ENCODE measurements at regions not wholly inside any gene's neighbourhood (a gene's known extent, or its start where the extent isn't known, plus 50 kb on each side); places are given as distances from the start of the nearest gene placed in this dataset.
"Not testable (repeated sequence)": the region's sequence is repeated elsewhere in the genome, so short reads cannot be mapped to it uniquely, and the experiment has no call there.

DNA sequence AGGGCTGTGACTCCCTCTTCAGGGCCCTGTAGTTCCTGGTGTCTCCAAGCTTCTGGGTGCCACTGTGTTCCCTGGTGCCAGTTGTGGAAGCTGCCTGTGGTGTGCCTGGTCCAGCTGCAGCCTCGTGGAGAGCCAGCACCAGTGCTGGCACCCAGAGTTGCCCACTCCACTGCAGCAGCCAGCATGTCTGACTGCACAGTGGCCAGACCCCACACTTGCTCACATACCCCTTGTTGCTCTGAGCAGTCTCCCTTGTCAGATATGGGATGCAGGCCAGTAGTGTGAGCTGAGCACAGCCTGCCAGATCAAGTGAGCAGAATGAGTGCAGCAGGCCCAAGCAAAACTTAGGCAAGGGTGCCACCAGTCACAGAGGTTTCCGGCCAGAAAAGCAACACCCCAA is 108.6 kb downstream of the ZMAT1 start:
- no peak for DNase-seq (ENCODE audit: low spot score)

DNA sequence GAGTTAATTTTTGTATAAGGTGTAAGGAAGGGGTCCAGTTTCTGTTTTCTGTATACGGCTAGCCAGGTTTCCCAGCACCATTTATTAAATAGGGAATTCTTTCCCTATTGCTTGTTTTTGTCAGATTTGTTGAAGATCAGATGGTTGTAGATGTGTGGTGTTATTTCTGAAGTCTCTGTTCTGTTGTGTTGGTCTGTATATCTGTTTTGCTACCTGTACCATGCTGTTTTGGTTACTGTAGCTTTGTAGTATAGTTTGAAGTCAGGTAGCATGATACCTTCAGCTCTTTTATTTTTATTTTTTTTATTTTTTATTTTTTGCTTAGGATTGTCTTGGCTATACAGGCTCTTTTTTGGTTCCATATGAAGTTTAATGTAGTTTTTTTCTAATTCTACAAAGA is 114.1 kb downstream of the ZMAT1 start:
- not testable (repeated sequence) for DNase-seq (ENCODE audit: low spot score)

DNA sequence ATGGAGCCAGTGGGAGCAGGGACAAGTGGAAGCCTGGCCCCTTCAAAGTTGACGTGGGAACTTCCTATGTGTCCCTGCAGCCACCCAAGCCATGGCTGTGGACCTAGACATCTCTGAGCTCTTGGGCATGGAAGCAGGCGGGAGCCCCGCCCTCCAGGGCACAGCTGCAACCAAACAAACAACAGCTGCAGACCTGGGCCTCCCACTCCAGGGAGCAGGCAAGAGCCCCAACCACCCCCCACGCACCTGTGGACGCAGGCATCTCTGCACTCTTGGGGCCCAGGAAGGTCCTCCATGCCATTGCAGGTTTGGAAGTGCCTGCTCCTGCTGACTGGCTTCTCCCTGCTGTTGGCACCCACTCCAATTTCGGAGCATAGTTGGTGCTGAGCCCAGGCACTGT is 118.6 kb downstream of the ZMAT1 start:
- no peak for DNase-seq (ENCODE audit: low spot score)

DNA sequence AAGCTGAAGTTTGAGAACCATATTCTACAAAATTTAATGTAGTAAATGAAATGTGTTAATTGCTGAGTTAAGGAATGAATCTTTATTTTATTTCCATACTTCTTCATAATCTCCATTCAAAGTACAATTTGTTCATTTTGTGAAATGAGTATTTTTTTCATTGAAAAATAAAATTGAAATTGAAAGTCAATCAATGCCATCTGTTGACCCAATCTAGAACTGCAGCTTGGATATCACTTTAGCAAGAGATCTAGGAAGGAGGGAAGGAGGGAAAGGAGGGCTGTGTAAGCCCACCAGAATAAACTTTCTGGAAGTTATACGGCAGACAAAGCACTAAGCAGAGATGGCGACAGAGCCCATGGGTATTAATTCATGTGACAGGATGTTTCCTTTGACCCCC is 128.4 kb downstream of the ZMAT1 start:
- peak; percentile 8 for DNase-seq (ENCODE audit: low spot score)

DNA sequence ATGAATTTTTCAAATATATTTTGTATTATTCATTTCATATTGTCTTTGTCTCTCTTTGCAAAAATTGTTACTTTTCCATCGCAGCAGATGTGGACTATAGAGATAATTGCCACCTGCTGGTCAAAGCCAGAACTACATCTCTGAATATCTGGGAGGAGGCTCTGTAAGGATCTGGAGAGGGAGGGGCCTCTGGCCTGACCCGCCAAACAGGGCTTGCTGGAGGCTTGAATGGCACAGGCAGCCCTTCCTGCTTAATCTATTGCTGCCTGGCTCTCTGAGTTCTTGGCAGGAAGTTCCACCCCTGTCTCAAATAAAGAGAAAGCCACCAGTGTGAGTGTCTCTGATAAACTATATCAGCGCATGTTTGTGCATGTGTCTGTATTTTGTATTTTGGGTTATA is 132.4 kb downstream of the ZMAT1 start:
- peak; percentile 89 for DNase-seq (ENCODE audit: low spot score)

DNA sequence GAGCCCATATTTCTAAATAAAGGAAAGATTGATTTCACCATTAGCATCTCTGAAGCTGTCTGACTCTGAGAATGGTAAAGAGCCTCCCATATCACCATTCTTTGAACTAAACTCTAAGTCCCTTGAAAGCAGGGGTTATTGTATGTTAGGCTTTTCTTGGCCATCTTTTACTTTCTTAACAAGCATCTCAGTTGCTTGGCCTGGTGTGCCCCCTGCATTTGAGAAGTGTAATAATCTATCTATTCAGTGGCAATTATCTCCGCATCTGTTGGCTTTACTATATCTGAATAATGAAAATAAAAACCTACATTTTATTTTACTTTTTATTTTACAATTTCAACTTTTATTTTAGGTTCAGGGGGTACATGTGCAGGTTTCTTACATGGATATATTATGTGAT is 128.3 kb upstream of the ARMCX2 start:
- DNase-seq (ENCODE audit: low spot score) = no peak

DNA sequence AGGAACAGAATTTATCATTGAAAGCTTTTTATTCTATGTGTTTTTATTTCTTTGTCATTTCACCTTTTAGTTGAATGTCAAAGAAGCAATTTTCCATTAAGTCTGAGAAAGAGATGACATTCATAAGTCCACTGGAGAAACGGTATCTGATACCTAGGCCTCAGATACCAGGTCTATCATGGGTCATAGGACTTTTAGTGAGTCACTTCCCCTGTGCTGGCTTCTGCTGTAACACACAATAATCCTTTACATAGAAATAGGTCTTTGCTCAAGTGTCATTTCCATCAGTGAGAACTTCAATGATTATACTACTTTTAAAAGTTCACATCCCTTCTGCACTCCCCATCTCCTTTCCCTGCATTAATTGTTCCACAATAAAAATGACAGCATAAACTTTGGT is 125.5 kb upstream of the ARMCX2 start:
- DNase-seq (ENCODE audit: low spot score) = no peak

DNA sequence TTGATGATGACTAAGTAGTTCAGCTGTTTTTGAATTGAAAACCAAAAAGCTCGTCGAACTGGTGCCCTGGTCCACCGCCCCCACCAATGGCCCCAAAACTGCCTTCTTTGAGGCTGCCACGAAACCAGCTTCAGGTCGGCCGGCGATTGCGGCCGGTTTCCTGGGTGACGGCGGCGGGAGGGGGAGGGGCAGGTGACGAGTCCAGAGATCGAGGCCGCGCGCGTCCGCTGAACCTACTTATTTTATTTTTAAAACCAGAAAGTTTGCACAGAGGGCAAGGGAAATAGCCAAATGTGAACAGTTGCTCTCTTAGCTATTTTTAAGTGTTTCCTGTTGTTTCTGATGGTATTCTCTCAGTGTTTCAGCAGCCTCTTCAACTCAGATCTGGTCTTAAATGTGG is 120.8 kb upstream of the ARMCX2 start:
- not testable (repeated sequence) for DNase-seq (ENCODE audit: low spot score)

DNA sequence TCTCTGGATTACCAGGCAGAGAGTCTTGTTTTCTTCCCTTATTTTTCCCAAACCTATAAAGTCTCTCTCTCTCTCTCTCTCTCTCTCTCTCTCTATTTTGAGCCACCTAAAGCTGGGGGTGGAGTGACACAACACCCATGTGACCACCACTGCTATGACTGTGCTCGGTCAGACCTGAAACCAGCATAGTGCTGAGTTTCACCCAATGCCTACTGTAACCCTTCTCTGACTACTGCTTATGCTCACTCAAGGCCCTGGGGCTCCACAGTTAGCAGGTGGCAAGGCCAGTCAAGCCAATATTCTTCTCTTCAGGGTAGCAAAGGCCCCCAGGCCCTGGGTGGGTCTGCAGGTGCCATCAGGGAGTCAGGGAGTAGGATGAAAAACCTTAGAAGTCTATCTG is 114.7 kb upstream of the ARMCX2 start:
- peak; percentile 18 for DNase-seq (ENCODE audit: low spot score)

DNA sequence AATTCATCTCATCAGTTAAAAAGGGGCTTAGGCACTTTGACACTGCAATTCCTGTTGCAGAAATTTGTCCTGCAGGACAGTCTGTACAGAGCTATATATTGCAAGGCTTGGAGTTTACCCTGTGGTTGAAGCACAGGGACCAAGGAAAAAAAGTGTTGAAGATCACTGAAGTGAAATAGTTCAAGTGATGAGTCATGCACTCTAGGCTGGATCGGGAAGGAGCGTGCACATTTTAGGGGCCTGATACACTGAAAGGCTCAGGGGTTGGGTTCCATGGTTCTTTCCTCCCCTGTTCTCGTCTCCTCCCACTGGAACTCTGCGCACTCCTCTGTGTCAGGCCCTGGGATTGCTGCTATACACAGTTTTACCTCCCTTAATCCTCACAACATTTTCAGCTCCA is 104.9 kb upstream of the ARMCX2 start:
- DNase-seq (ENCODE audit: low spot score) = no peak

DNA sequence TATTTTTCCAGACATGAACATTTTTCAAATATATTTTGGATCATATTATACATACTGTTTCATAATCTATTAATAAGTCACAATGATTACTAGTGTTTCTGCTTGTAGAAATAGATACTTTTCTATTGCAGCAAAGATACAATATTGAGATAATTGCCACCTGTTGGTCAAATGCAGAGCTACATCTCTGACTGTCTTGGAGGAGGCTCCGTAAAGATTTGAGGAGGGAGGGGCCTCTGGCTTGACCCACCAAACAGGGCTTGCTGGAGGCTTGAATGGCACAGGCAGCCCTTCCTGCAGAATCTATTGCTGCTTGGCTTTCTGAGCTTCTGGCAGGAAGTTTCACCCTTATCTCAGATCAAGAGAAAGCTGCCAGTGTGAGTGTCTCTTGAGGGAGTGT is 99.3 kb upstream of the ARMCX2 start:
- peak; percentile 33 for DNase-seq (ENCODE audit: low spot score)

DNA sequence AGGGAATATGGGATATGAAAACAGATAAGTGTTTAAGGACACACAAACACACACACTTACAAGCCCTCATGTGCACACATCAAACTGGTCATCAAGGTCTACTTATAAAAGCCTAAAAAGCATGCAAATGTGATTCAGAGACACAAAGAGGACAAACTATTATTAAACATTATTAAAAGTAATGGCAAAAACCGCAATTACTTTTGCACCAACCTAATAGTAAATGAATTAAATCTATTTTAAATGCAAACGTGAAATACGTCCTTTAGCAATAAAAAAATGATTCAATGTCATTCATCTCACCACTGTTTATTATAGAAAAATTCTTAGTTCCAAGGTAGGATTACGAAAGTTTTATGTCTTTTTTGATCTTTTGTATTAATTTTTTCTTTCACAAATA is 91.1 kb upstream of the ARMCX2 start:
- DNase-seq (ENCODE audit: low spot score) = no peak

DNA sequence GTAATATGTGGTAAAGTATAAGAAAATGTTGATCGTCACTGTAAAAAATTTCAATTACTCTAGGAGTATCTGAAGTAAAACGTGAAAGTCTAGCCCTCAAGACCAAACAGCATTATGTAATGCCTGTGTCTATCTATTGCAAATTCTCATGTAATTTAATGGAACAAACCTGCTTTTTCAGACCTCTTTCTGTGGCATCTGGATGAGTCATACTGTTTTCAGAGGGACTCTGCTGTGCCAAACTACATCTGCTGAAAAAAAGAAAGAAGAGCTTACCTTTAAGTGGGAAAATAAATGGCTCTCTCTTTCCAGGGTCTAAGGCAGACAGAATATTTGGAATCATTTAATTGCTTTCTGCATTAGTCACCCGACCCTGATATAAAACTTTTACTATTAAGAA is 89.8 kb upstream of the ARMCX2 start:
- no peak for DNase-seq (ENCODE audit: low spot score)

DNA sequence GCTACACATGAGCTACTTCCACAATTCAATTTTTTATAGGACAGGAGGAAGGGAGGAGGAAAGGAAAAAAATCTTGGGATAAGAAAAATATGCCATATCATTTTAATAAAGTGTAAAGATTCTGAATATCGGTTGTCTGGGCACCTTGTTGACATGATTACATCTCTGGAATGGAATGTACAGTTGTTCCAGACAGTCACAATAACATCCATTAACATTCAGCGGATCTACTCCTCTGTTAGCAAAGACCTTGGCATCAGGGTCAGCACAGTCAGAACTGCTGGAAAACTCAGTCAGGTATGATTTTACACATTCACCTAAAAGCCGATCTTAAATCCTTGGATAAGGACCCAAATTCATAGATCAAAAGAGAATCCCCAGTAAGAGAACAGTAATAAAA is 85.4 kb upstream of the ARMCX2 start:
- DNase-seq (ENCODE audit: low spot score) = no peak

DNA sequence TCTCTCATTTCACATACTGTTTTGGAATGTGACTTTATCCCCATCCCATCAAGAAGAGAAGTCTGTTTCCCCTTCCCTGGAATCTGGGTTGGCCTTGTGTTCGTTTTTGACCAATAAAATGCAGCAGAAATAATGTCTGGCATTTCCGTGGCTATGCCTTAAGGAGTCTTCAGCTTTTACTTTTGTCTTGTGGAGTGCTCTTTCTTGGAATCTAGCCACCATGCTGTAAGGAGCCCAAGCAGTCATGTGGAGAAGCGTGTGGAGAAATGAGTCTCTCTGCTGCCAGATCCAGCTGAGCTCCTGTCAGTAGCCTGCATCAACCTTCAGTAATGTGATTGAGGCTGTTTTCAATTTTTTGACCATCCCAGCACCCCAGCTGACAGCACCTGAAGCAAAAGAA is 84.4 kb upstream of the ARMCX2 start:
- DNase-seq (ENCODE audit: low spot score) = no peak

DNA sequence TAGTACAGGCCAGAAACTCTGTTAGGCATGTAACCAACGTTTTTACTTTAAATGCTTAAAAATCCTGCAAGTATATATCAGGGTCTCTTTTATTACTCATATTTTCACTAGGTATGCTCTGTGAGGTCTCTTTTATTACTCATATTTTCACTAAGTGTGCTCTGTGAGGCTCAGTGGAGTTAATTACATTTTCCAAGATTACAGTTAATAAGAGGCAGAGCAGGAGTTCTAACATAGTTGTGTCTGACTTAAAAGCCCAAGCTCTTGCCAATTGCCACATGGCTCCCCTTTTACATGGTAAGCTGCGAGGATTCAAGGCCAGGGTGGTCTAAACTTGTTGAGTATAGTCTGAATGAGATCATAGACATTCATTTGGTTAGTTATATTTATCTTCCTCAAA is 81.0 kb upstream of the ARMCX2 start:
- DNase-seq (ENCODE audit: low spot score) = no peak

DNA sequence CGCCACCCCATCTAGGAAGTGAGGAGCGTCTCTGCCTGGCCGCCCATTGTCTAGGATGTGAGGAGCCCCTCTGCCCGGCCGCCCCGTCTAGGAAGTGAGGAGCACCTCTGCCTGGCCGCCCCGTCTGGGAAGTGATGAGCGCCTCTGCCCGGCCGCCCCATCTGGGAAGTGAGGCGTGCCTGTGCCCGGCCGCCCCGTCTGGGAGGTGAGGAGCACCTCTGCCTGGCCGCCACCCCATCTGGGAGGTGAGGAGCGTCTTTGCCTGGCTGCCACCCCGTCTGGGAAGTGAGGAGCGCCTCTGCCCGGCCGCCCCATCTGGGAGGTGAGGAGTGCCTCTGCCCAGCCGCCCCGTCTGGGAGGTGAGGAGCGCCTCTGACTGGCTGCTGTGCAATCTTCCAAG is 79.2 kb upstream of the ARMCX2 start:
- not testable (repeated sequence) for DNase-seq (ENCODE audit: low spot score)

DNA sequence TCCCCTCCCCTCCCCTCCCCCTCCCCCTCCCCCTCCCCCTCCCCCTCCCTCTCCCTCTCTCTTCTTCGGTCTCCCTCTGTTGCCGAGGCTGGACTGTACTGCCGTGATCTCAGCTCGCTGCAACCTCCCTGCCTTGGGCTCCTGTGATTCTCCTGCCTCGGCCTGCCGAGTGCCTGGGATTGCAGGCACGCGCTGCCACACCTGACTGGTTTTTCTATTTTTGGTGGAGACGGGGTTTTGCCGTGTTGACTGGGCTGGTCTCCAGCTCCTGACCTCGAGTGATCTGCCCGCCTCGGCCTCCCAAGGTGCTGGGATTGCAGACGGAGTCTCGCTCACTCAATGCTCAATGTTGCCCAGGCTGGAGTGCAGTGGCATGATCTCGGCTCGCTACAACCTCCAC is 78.8 kb upstream of the ARMCX2 start:
- not testable (repeated sequence) for DNase-seq (ENCODE audit: low spot score)

DNA sequence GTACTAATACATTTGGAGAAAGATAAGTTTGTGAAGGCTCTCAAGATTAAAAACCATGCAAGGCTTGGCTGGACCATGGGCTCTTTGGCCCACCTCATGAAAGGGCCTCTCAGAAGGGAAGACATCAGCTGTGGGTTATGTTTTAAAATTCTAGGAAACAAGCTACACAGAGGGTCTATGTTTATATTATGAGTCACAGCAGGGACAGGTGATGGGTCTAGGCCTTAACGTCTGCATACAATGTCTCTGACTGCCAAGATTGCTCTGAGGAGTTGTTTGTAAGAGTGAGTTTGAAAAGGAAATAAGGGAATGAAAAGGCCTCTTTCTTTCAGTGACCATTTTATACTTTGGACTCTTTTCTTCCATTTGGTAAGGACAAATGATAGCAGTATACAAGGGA is 77.0 kb upstream of the ARMCX2 start:
- no peak for DNase-seq (ENCODE audit: low spot score)

DNA sequence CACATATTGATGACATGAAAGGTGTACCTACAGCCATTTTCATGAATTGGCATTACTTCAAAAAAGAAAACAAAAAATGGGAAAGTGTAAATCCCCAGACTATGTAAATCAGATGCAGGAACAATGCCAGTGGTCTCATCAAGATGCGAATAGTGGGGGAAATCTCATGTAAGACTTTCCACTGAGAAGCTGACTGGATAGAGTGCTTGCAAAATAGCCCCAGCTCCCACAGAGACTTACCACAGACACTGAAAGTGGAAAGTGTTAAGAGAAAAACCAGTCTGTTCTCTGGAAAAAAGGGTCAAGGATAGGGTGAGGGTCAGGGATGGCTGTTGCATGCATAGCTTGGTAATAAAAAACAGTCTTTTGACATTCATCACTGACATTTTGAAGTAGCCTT is 73.2 kb upstream of the ARMCX2 start:
- no peak for DNase-seq (ENCODE audit: low spot score)

DNA sequence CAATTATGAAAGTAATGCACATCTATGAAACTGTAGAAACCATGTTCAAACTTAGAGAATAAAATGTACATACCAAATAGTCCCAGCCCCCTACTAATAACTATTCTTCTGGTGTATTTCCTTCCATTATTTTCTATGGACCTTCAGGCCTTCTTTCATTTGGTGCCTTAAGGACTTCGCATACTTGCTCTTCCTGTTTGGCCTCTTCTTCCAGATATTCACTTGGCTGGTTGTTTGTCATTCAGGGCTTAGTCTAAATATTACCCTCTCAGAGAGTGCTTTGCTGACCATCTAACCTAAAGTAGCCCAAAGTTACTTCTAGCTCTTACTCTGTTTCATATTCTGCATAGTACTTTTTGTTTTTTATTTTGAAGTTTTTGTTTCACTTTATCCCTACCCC is 70.3 kb upstream of the ARMCX2 start:
- no peak for DNase-seq (ENCODE audit: low spot score)

All from activated CD4-positive, alpha-beta T cell treated with anti-CD3 and anti-CD28 coated beads, Interleukin-2, Interleukin-4, amounts not matched to agents 100 ng/mL and 50 ng/mL, durations not matched to agents 16 hours and 8 hours (primary cell).